Ishikawa (cell line): ENCODE measurements at regions not wholly inside any gene's neighbourhood (a gene's known extent, or its start where the extent isn't known, plus 50 kb on each side); places are given as distances from the start of the nearest gene placed in this dataset.

Source experiments
- CEBPB ChIP-seq: IDR thresholded peaks from 2 replicates; pipeline ENCODE4 v1.6.1; 2012
- CREB1 ChIP-seq: IDR thresholded peaks from 2 replicates; pipeline ENCODE4 v1.6.1; 2012; ENCODE audit warnings: low read depth
- EGR1 ChIP-seq: IDR thresholded peaks from 2 replicates; pipeline ENCODE4 v1.6.1; 2012
- EP300 ChIP-seq: IDR thresholded peaks from 2 replicates; pipeline ENCODE4 v1.6.1; 2012; ENCODE audit warnings: borderline replicate concordance
- FOXM1 ChIP-seq: IDR thresholded peaks from 2 replicates; pipeline ENCODE4 v1.6.1; 2012; ENCODE audit warnings: low read depth, borderline replicate concordance
- MAX ChIP-seq: IDR thresholded peaks from 2 replicates; pipeline ENCODE4 v1.6.1; 2012
- NFIC ChIP-seq: IDR thresholded peaks from 2 replicates; pipeline ENCODE4 v1.6.1; 2012
- RAD21 ChIP-seq: IDR thresholded peaks from 2 replicates; pipeline ENCODE4 v1.6.1; 2012; ENCODE audit warnings: low read depth
- TAF1 ChIP-seq: IDR thresholded peaks from 2 replicates; pipeline ENCODE4 v1.6.1; 2012; ENCODE audit warnings: low read depth, mild to moderate bottlenecking
- TCF12 ChIP-seq: IDR thresholded peaks from 2 replicates; pipeline ENCODE4 v1.6.1; 2012; ENCODE audit warnings: low read depth
- TEAD4 ChIP-seq: IDR thresholded peaks from 2 replicates; pipeline ENCODE4 v1.6.1; 2012
- USF1 ChIP-seq: IDR thresholded peaks from 2 replicates; pipeline ENCODE4 v1.6.1; 2012
- YY1 ChIP-seq: IDR thresholded peaks from 2 replicates; pipeline ENCODE4 v1.6.1; 2012; ENCODE audit warnings: low read depth
- ZBTB7A ChIP-seq: IDR thresholded peaks from 2 replicates; pipeline ENCODE4 v1.6.1; 2012; ENCODE audit warnings: low read depth
- TF ChIP-seq, protein P1 (sequence below): IDR thresholded peaks from 2 replicates; pipeline ENCODE4 v1.6.1; 2012; ENCODE audit warnings: low read depth, mild to moderate bottlenecking

DNA sequence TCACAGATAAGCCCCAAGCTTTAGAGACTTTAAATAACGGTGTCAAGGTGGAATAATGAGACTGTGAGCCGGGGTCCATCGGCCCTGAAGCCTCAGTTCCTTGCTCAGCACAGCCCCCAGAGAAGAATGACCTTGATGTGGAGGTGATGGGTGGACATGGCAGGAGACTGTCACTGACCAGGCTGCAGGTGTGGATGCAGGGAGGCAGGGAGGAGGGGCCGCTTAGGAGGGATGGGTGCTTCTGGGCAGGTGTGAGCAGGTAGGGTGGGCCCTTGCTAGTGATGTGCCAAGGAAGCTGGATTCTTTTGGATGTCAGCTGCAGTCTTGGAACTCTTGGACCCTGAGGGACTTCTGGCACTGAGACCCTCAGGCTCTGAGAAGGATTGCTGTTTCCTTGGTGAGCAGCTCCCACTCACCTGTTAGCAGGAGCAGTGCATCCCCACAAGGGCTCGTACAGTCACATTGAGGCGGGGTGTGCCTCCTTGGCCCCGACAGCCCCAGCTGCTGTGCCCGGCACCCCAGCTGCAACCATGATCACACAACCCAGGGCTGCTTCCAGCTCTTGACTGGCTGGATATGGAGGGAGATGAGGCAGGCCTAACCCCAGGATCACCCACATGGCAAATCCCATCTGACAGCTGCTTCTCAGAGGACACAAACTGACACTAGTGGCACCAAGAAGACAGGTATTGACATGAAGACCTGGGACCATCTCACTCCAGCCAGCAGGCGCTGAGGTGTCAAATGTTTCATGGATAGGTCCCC lies 209.8 kb upstream of the HDAC4 start:
- TF ChIP-seq EP300 (no peak), CEBPB (no peak), FOXM1 (no peak), RAD21 (no peak), EGR1 (no peak), TAF1 (no peak), MAX (no peak), CREB1 (no peak), TCF12 (no peak), ZBTB7A (no peak), TEAD4 (no peak), USF1 (no peak), YY1 (no peak), NFIC (no peak)
- TF ChIP-seq, protein P1, sequence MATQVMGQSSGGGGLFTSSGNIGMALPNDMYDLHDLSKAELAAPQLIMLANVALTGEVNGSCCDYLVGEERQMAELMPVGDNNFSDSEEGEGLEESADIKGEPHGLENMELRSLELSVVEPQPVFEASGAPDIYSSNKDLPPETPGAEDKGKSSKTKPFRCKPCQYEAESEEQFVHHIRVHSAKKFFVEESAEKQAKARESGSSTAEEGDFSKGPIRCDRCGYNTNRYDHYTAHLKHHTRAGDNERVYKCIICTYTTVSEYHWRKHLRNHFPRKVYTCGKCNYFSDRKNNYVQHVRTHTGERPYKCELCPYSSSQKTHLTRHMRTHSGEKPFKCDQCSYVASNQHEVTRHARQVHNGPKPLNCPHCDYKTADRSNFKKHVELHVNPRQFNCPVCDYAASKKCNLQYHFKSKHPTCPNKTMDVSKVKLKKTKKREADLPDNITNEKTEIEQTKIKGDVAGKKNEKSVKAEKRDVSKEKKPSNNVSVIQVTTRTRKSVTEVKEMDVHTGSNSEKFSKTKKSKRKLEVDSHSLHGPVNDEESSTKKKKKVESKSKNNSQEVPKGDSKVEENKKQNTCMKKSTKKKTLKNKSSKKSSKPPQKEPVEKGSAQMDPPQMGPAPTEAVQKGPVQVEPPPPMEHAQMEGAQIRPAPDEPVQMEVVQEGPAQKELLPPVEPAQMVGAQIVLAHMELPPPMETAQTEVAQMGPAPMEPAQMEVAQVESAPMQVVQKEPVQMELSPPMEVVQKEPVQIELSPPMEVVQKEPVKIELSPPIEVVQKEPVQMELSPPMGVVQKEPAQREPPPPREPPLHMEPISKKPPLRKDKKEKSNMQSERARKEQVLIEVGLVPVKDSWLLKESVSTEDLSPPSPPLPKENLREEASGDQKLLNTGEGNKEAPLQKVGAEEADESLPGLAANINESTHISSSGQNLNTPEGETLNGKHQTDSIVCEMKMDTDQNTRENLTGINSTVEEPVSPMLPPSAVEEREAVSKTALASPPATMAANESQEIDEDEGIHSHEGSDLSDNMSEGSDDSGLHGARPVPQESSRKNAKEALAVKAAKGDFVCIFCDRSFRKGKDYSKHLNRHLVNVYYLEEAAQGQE: no peak

GRCh38 chr2:239609607-239610310 lies 208.9 kb upstream of the HDAC4 start:
- TF ChIP-seq YY1: no peak
- no peak for TF ChIP-seq EP300
- no peak for TF ChIP-seq MAX
- TF ChIP-seq USF1: no peak
- TF ChIP-seq, protein P1: no peak
- no peak for TF ChIP-seq EGR1
- TF ChIP-seq TAF1: no peak
- no peak for TF ChIP-seq TEAD4
- TF ChIP-seq ZBTB7A: no peak
- TF ChIP-seq NFIC: no peak
- no peak for TF ChIP-seq RAD21
- no peak for TF ChIP-seq CEBPB
- no peak for TF ChIP-seq FOXM1
- no peak for TF ChIP-seq CREB1
- no peak for TF ChIP-seq TCF12

DNA sequence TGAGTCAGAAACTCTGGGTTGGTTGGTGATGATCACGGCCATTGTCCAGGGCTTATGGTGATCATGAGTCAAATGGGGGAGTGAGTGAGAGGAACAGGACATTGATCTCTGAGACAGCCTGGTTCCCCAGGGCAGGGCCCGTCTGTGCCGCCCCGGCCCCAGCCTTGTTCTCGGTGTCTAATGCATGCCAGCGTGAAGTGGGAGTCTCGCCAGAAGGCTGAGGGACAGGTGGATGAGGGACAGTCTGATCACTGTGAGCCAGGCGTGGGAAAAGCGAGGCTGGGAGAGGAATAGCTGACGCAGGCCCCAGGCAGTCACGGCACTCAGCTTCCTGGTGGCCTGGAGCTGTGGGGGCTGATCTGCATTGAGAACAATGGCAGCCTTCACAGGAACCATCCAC lies 208.3 kb upstream of the HDAC4 start:
- TF ChIP-seq NFIC (no peak), MAX (no peak), EP300 (no peak), TCF12 (no peak), CREB1 (no peak), ZBTB7A (no peak), YY1 (no peak), EGR1 (no peak), CEBPB (no peak), TAF1 (no peak)
- TF ChIP-seq, protein P1: no peak

DNA sequence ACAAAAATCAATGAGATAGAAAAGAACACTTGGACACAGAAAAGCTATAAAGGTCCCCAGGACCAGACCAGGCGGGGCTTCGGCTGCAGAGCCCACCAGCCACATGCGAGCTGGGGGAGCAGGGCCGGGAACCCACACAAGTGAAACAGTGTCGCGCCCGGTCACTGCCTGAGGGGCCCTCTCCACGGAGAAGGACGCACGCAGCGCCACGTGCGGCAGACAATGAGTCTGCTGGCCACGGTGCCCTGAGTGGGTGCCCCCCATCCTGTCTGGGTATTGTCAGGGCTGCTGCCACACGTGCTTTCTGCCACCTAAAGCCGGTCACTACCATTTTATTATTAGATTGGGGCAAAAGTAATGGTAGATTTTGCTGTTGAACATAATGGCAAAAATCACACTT lies 207.9 kb upstream of the HDAC4 start:
- no peak for TF ChIP-seq FOXM1
- TF ChIP-seq NFIC: no peak
- no peak for TF ChIP-seq TAF1
- TF ChIP-seq MAX: no peak
- TF ChIP-seq RAD21: no peak
- no peak for TF ChIP-seq EGR1
- TF ChIP-seq TCF12: no peak
- TF ChIP-seq ZBTB7A: no peak
- no peak for TF ChIP-seq TEAD4
- TF ChIP-seq, protein P1: no peak
